Upper lobe of left lung (tissue), 6 donors: ENCODE measurements at regions not wholly inside any gene's neighbourhood (a gene's known extent, or its start where the extent isn't known, plus 50 kb on each side); places are given as distances from the start of the nearest gene placed in this dataset.

ENCODE experiments used
- ATAC-seq, 2 donors: fragments of 200-7000 bp; cut with Tn5 transposase; one replicate each; pipeline ENCODE4 v1.9.1; 2022; ENCODE audit warnings: mild to moderate bottlenecking in 2 of 2, moderate library complexity in 2 of 2; ENCODE audit not compliant: low FRiP score in 2 of 2
- DNase-seq, 2 donors: peaks; one replicate each; pipeline ENCODE4 v3.0.0-alpha.2; 2019 to 2020
- H3K27ac ChIP-seq, 4 donors: fragments of 200-600 bp; sonication (generic); one replicate each; pipeline ENCODE4 v1.5.1; 2016 to 2019
- H3K27me3 ChIP-seq, 4 donors: fragments of 200-600 bp; sonication (generic); one replicate each; pipeline ENCODE4 v1.5.1; 2017 to 2019
- H3K36me3 ChIP-seq, 4 donors: fragments of 200-600 bp; sonication (generic); one replicate each; pipeline ENCODE4 v1.5.1; 2016 to 2019
- H3K4me1 ChIP-seq, 4 donors: fragments of 200-600 bp; sonication (generic); one replicate each; pipeline ENCODE4 v1.5.1; 2018 to 2019
- H3K4me3 ChIP-seq, 4 donors: fragments of 200-600 bp; sonication (generic); one replicate each; pipeline ENCODE4 v1.5.1; 2017 to 2019; ENCODE audit warnings: mild to moderate bottlenecking in 2 of 4, moderate library complexity in 1 of 4
- H3K9me3 ChIP-seq, 4 donors: fragments of 200-600 bp; sonication (generic); one replicate each; pipeline ENCODE4 v1.5.1; 2018 to 2019
- EP300 ChIP-seq, 4 donors: sonication (generic); formaldehyde crosslinking; IDR thresholded peaks; one replicate each; pipeline ENCODE4 v1.5.1; 2017; ENCODE audit warnings: antibody characterized with exemption in 4 of 4, control low read depth in 2 of 4
- POLR2A ChIP-seq, 4 donors: fragments of 450-650 bp; IDR thresholded peaks; one replicate each; pipeline ENCODE4 v1.5.1; 2016 to 2017; ENCODE audit warnings: antibody characterized with exemption in 4 of 4, mild to moderate bottlenecking in 2 of 4
- POLR2AphosphoS5 ChIP-seq, 2 donors: sonication (generic); formaldehyde crosslinking; IDR thresholded peaks; one replicate each; pipeline ENCODE4 v1.5.1; 2017; ENCODE audit warnings: antibody characterized with exemption in 2 of 2
- WGBS, 2 donors: methylation state at CpG; one replicate each; pipeline ENCODE4 v1.1.5; 2017 to 2018; 5-methylcytosine and 5-hydroxymethylcytosine counted together
- TF ChIP-seq, protein P1 (sequence below), 6 experiments: fragments of 450-650 bp in 4 of 6; fragments of 200-600 bp in 2 of 6; sonication (generic) in 2 of 6; IDR thresholded peaks; one replicate each; pipeline ENCODE4 v1.5.1; 2016 to 2019; ENCODE audit warnings: antibody characterized with exemption in 6 of 6
- donor health status: DM: no; HTN: no; CAD: no; lungs with moderate emphysema.
- donor health status: DM: no; HTN: yes; CAD: no; lungs with severe emphysema.

DNA sequence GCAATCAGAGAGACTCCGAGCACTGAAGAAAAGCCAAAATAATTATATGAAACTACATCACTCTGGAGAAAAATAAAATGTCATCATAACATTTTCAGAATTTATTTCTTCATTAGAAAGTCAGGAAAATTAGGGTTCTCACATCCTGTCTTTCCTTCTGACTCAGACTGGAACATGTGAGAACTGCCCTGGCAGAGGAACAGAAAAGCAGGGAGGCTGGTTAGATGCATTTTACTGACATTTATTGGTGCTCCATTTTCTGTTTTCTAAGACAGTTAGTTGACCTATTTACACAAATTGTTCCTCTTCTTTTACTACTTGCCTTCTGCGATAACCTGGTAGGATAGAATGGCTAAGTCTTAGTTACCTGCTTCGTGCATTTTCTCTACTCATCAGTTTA lies 58.6 kb upstream of the ANK3 start:
- Histone ChIP-seq H3K27me3 (no peaks in the 10 kb centered on the region), H3K27ac (no peak overlapping the region), H3K4me1 (peaks cover 8 to 21% (median 19%) of the 10 kb centered on the region in 4 donors), H3K36me3 (no peaks in the 10 kb centered on the region), H3K4me3 (no peak overlapping the region), H3K9me3 (no peaks in the 10 kb centered on the region)
- 97% methylated on average over 3 of the region's 3 CpGs for WGBS, 2 donors
- TF ChIP-seq POLR2AphosphoS5 (IDR thresholded peaks at IDR 0.05) (no peak), EP300 (IDR thresholded peaks at IDR 0.05) (no peak), POLR2A (IDR thresholded peaks at IDR 0.05) (no peak)
- TF ChIP-seq, protein P1, sequence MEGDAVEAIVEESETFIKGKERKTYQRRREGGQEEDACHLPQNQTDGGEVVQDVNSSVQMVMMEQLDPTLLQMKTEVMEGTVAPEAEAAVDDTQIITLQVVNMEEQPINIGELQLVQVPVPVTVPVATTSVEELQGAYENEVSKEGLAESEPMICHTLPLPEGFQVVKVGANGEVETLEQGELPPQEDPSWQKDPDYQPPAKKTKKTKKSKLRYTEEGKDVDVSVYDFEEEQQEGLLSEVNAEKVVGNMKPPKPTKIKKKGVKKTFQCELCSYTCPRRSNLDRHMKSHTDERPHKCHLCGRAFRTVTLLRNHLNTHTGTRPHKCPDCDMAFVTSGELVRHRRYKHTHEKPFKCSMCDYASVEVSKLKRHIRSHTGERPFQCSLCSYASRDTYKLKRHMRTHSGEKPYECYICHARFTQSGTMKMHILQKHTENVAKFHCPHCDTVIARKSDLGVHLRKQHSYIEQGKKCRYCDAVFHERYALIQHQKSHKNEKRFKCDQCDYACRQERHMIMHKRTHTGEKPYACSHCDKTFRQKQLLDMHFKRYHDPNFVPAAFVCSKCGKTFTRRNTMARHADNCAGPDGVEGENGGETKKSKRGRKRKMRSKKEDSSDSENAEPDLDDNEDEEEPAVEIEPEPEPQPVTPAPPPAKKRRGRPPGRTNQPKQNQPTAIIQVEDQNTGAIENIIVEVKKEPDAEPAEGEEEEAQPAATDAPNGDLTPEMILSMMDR (IDR thresholded peaks at IDR 0.05): no peak
- ATAC-seq (no peak), DNase-seq (no peak)

DNA sequence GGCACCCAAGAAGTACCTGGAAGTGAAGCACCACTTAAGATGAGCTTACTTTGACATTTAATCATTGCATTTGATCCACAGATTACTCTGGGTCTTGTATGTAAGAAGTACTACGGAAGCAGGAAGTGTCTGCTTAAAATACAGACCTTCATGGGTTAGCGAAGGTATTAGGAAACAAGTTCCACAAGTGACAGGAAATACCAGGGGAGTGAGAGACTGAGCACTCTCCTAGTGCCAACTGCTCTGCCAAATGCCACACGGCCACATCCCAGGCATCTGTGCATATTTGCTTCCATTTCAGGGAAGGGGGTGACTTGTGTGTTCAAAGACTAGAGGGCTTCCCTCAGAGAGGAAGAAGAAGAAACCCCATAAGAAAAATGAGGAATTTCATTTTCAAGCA lies 57.2 kb upstream of the ANK3 start:
- peak overlapping the region in 1 of 4 donors; percentile 3 for H3K27ac ChIP-seq
- peak; percentile 72 to 82 for ATAC-seq
- H3K27me3 ChIP-seq: no peaks in the 10 kb centered on the region
- no peaks in the 10 kb centered on the region for H3K36me3 ChIP-seq
- no peaks in the 10 kb centered on the region for H3K9me3 ChIP-seq
- H3K4me3 ChIP-seq: no peak overlapping the region
- DNase-seq: peak in 1 of 2 donors; percentile 57
- peak in 1 of 4 donors; percentile 35 for TF ChIP-seq EP300 (IDR thresholded peaks at IDR 0.05)
- TF ChIP-seq POLR2AphosphoS5 (IDR thresholded peaks at IDR 0.05): no peak
- 4 to 11% methylated on average over 3 of the region's 3 CpGs for WGBS, 2 donors
- peaks cover 8 to 21% (median 19%) of the 10 kb centered on the region in 4 donors for H3K4me1 ChIP-seq

DNA sequence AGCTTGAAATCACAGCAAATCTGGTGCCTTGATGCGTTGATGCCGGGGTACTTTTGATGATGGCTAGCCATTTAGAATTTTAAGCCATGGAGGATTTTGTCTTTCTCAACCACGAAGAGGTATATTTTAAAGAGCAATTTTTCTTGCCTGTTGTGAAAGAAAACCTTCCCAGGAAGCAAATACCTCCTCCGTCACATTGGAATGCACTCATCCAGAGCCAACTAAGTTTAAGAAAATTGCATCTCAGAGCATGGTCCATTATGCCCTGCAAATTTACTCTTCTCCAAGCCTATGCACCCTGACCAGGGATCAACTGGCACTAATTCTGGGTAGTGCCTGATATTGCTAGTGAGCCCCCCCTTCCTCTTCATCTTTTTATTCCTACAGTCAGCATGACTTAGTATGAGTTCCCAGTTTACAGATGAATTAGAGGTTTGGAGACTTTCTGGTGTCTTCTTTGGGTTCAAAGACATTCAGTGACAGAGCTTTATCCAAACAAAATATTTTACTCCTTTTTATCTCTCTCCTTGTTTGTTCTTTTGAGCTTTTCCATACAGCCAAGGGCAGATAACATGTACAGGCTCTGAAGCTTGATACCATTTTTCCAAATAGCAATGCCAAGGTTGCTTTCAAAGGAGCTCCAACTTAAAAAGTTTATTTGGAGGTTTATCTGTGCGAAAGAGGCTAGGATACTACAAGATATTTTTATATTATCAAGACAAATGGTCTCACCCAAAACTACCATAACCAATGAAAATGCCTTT lies 56.6 kb upstream of the ANK3 start:
- DNase-seq (no peak), ATAC-seq (peak in 1 of 2 donors; percentile 23)
- H3K27ac ChIP-seq: peak overlapping the region in 1 of 4 donors; percentile 3
- H3K27me3 ChIP-seq: no peaks in the 10 kb centered on the region
- no peak overlapping the region for H3K4me3 ChIP-seq
- no peaks in the 10 kb centered on the region for H3K36me3 ChIP-seq
- TF ChIP-seq POLR2A (IDR thresholded peaks at IDR 0.05) (no peak), EP300 (IDR thresholded peaks at IDR 0.05) (no peak)
- TF ChIP-seq, protein P1 (IDR thresholded peaks at IDR 0.05): no peak
- H3K4me1 ChIP-seq: peaks cover 8 to 21% (median 19%) of the 10 kb centered on the region in 4 donors
- H3K9me3 ChIP-seq: no peaks in the 10 kb centered on the region
- 73 to 75% methylated on average over 5 of the region's 5 CpGs for WGBS, 2 donors

DNA sequence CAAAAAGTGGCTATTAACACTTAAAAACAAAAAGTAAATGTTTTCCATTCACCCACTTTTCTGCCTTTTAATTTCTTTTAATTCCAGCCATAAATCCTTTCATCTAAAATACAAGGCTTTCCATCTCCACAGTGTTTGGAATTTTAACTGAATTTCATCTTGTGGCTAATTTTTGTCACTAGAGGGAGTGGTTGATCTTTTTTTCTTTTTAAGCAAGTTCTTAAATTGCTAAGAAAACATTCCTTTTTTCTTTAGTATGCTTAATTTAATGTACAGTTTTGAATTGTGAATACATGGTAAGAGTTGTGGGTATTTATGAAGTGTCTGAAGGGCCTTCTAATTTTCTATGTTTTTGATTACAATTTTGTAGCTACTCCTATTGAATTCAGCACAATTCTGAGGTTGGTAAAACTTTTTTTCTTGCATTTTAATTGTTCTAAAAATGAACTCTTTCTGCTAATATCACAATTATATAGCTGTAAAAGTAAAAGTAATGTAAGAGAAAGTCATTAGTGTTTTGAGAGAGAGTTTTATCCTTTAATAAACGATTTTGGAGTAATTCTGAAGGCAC lies 54.9 kb upstream of the ANK3 start:
- ATAC-seq: no peak

DNA sequence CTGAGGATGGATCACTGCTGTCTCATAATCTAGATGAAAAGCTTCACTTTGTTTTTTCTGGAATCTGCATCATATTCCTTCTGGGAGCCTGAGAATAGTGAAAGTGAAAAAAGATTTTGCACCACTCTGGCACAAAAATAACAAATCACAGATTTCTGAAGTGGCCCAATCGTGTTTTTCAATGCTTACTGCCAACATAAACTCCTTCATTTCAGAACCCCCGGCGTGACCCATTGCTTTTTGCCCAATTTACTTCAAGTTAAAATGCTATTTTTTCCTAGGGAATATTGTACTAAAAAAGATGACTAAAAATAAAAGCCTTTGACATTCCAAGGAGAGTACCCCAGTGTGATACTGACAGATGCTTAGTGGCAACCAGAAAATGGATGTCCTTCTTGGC lies 53.7 kb upstream of the ANK3 start:
- 66 to 68% methylated on average over 3 of the region's 3 CpGs for WGBS, 2 donors
- Histone ChIP-seq H3K27ac (no peak overlapping the region), H3K36me3 (no peaks in the 10 kb centered on the region), H3K4me1 (peaks cover 8 to 21% (median 19%) of the 10 kb centered on the region in 4 donors), H3K4me3 (no peak overlapping the region), H3K9me3 (no peaks in the 10 kb centered on the region), H3K27me3 (no peaks in the 10 kb centered on the region)
- ATAC-seq (no peak), DNase-seq (no peak)
- TF ChIP-seq POLR2AphosphoS5 (IDR thresholded peaks at IDR 0.05): no peak
- TF ChIP-seq POLR2A (IDR thresholded peaks at IDR 0.05): no peak
- TF ChIP-seq, protein P1 (IDR thresholded peaks at IDR 0.05): no peak
- no peak for TF ChIP-seq EP300 (IDR thresholded peaks at IDR 0.05)

More for the DNA sequence above, 54.9 kb upstream of the ANK3 start:
- Histone ChIP-seq H3K36me3 (no peaks in the 10 kb centered on the region), H3K9me3 (no peaks in the 10 kb centered on the region), H3K4me1 (peaks cover 8 to 21% (median 19%) of the 10 kb centered on the region in 4 donors), H3K27me3 (no peaks in the 10 kb centered on the region), H3K4me3 (no peak overlapping the region), H3K27ac (no peak overlapping the region)
- no peak for DNase-seq
- WGBS, 2 donors: 83 to 94% methylated on average over 1 of the region's 1 CpG
- TF ChIP-seq EP300 (IDR thresholded peaks at IDR 0.05): no peak
- TF ChIP-seq, protein P1 (IDR thresholded peaks at IDR 0.05): peak in 5 of 6 experiments; percentile 11 to 39 (median 36)
